Activated naive CD8-positive, alpha-beta T cell treated with anti-CD3 and anti-CD28 coated beads for 36 hours (primary cell): ENCODE measurements at regions not wholly inside any gene's neighbourhood (a gene's known extent, or its start where the extent isn't known, plus 50 kb on each side); places are given as distances from the start of the nearest gene placed in this dataset.

ENCODE experiments used
- DNase-seq: peaks from one replicate; pipeline ENCODE4 v3.0.0; 2021
- H3K27ac Mint-ChIP-seq: one replicate; pipeline ENCODE4 v1.8.0; 2022; ENCODE audit warnings: mild to moderate bottlenecking, moderate library complexity, mixed read lengths
- H3K27me3 Mint-ChIP-seq: one replicate; pipeline ENCODE4 v1.8.0; 2022; ENCODE audit warnings: mild to moderate bottlenecking, mixed read lengths
- H3K36me3 Mint-ChIP-seq: one replicate; pipeline ENCODE4 v1.8.0; 2021; ENCODE audit warnings: mild to moderate bottlenecking, mixed read lengths
- H3K4me1 Mint-ChIP-seq: one replicate; pipeline ENCODE4 v1.8.0; 2021; ENCODE audit warnings: mixed read lengths
- H3K4me3 Mint-ChIP-seq: one replicate; pipeline ENCODE4 v1.8.0; 2022; ENCODE audit warnings: mild to moderate bottlenecking, moderate library complexity, mixed read lengths
- H3K9me3 Mint-ChIP-seq: one replicate; pipeline ENCODE4 v1.8.0; 2022; ENCODE audit warnings: mixed read lengths

DNA sequence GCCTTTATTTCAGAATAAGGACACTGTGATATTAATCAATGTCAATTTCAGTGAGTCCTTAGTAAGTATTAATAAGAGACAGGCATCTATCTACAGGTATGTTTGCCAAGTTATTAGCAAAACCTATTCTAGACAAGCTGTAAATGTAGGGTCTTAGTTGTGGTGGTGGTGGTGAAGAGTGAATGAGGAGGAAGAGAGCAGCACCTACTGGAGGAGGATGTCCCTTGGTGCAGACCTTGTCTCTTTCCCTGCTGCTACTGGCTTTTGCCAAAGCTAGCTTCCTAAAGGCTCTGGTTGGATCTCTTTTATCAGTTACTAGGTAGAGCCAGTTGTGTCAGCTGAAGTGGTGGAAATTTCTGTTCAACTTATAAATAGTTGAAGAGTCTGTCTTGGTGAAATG, 304.8 kb upstream of the ATP2B1 start:
- DNase-seq = no peak
- Mint-ChIP-seq H3K27ac (no peak overlapping the region), H3K4me1 (no peaks in the 10 kb centered on the region), H3K27me3 (no peaks in the 10 kb centered on the region), H3K4me3 (no peak overlapping the region), H3K36me3 (no peaks in the 10 kb centered on the region), H3K9me3 (no peaks in the 10 kb centered on the region)

DNA sequence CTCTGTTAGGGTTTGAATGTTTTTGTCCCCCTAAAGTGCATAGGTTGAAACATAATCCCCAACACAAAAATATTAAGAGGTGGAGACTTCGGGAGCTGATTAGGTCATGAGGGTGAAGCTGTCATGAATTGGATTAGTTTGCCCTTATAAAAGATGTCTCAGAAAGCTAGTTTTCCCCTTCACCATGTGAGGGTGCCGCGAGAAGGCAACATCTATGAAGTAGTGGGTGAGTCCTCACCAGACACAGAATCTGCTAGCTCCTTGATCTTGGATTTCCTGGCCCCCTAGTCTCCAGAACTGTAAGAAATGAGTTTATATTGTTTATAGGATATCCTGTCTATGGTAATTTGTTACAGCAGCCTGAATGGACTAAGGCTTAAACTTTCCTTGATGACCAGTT, 301.5 kb upstream of the ATP2B1 start:
- Mint-ChIP-seq H3K27ac (no peak overlapping the region), H3K4me3 (no peak overlapping the region), H3K9me3 (no peaks in the 10 kb centered on the region), H3K36me3 (no peaks in the 10 kb centered on the region), H3K4me1 (no peaks in the 10 kb centered on the region), H3K27me3 (no peaks in the 10 kb centered on the region)
- DNase-seq = no peak

DNA sequence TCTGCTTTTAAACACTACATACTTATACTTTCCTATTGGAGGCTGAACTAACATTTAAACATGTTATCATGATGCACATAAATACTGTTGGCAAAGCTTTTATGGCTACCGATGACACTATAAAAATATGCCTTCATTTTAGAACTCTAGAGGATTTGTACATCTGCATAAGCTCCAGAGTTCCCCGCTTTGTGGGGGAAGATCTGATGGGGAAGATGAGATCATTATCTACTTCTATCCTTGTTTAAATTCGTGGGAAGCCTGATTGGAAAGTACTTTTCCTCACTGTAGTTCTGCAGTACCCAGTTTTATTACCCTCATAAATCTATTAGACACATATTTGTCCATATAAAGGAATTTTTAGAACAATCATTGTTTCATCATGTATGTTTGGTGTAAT, 299.6 kb upstream of the ATP2B1 start:
- DNase-seq = no peak
- H3K27ac Mint-ChIP-seq = no peak overlapping the region
- H3K4me3 Mint-ChIP-seq = no peak overlapping the region
- no peaks in the 10 kb centered on the region for H3K27me3 Mint-ChIP-seq
- no peaks in the 10 kb centered on the region for H3K36me3 Mint-ChIP-seq
- no peaks in the 10 kb centered on the region for H3K9me3 Mint-ChIP-seq
- no peaks in the 10 kb centered on the region for H3K4me1 Mint-ChIP-seq

DNA sequence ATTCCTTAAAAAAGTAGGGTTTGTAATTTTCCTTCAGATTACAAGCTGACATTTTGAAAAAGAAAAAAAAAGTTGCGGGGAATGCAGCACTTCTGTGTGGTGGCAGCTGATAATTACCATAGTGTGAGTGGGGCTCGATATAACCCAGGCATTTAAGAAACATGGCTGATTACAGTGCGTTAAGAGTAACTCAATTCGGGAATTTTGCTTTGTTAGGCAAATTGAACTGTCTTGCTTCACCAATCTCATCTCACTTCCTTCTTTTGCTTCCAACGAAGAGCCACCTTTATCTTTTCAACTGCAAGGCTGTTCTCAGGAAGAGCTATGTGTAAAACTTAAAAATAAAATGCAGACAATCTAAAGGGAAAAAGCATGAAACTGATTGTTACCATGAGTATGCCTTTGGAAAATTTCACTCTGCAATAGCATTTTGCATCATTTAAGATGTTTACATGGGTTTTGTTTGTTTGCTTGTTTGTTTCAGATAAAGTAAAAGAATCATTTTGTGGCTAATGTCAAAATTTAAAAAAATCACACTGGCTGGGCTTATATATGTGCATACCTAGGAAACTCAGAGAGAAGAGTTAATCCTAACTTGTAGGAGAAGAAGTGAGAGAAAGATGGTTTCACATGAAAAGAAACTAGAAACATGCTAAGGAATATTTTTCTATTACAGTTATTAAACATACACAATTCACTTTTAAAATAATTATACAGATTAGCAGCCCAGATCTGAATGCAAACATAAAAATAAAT, 295.9 kb upstream of the ATP2B1 start:
- no peak for DNase-seq
- Mint-ChIP-seq H3K4me1 (peaks cover 3% of the 10 kb centered on the region), H3K9me3 (no peaks in the 10 kb centered on the region), H3K4me3 (no peak overlapping the region), H3K36me3 (no peaks in the 10 kb centered on the region), H3K27me3 (no peaks in the 10 kb centered on the region), H3K27ac (no peak overlapping the region)

DNA sequence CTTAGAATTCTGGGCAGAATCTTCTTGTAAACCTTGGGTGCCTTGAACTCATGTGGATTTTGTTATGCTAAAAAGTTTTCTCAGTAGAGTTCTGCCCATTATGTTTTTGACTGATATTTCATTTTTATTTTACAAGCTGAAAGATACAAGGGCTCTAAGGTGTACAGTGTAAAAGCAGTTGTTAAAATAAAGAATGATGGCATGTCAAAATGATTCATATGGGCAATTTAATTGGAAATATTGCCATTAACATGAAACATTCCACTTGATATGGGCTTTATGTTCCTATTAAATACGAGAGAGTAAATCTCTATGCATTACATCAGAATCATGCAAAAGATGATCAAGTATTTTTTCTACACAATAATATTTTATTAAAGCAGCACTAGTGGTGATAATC, 295.1 kb upstream of the ATP2B1 start:
- Mint-ChIP-seq H3K27me3 (no peaks in the 10 kb centered on the region), H3K9me3 (no peaks in the 10 kb centered on the region), H3K27ac (no peak overlapping the region), H3K4me1 (peaks cover 5% of the 10 kb centered on the region), H3K36me3 (no peaks in the 10 kb centered on the region), H3K4me3 (no peak overlapping the region)
- no peak for DNase-seq

DNA sequence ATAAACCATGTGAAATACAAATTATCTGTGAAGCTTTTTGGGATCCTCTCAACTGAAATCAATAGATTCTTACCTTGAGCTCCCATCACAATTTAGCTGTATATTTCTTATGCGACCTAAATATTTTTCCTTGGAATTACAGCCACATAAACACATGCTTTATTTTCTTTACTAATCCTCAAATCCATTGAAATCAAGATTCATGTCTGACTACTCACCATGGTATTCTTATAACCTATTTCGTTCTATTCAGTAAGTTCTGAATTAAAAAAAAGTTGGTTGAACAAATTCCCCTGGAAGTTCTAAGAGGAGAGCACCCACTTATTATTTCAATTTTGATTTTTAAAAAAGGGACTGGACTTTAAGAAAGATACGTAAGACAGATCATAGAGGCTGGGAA, 292.1 kb upstream of the ATP2B1 start:
- Mint-ChIP-seq H3K9me3 (no peaks in the 10 kb centered on the region), H3K4me3 (no peak overlapping the region), H3K27ac (no peak overlapping the region), H3K4me1 (peaks cover 5% of the 10 kb centered on the region), H3K27me3 (no peaks in the 10 kb centered on the region), H3K36me3 (no peaks in the 10 kb centered on the region)
- DNase-seq = no peak

DNA sequence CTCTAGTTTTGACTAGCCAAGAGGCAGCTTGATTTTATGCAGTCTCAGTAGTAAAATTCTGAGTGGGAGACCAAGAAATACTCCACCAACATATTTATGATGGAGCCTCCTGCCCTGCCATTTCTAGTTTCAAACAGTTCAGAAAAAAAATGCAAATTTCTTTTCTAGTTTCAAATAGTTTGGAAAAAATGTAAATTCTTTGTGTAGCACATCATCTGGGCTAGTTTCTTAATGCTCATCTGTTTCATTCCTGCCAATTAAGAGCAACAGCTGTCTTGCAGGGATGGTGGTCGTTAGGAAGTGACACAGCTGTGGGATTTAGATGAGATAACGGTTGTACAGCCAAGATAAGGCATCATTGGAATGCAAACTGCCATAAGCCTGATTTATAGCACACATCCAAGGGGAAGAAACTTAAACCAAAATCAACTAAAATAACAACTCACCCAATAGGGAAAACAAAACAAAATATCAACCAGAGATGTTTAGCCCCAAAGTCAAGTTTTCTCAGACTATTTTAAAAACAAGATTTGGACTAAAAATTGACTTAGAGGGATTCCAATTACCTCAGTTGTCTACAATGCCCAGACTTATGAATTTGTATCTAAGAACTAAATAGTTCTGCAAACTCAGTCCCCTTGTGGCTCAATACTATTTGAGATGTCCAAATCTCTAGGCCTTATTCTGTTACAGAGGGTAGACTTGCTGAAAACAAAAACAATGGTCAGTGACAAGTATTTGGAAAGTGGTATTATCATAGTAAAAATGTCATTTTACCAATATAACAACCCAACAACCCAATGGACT, 291.3 kb upstream of the ATP2B1 start:
- Mint-ChIP-seq H3K9me3 (no peaks in the 10 kb centered on the region), H3K27ac (no peak overlapping the region), H3K4me1 (peaks cover 5% of the 10 kb centered on the region), H3K27me3 (no peaks in the 10 kb centered on the region), H3K4me3 (no peak overlapping the region), H3K36me3 (no peaks in the 10 kb centered on the region)
- no peak for DNase-seq

DNA sequence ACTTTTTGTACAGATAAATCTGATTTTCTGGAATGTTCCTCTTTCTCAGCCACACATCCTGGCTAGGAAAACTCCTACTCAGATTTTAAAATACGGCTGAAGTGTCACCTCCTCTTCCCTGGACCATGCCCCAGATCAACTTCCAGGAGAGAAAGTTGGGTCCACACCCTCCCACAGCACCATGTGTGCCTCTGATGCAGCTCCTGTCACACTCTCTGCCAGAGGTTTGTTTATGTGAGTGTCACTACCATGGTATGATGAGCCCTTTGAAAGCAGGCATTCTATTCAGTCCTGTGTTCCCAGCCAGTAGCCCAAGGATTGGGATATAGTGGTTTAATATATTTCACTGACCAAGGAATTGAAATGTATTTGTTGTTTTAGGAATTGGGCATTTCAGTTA, 287.2 kb upstream of the ATP2B1 start:
- Mint-ChIP-seq H3K27me3 (no peaks in the 10 kb centered on the region), H3K9me3 (no peaks in the 10 kb centered on the region), H3K4me3 (no peak overlapping the region), H3K27ac (no peak overlapping the region), H3K36me3 (no peaks in the 10 kb centered on the region), H3K4me1 (peaks cover 16% of the 10 kb centered on the region)
- no peak for DNase-seq

DNA sequence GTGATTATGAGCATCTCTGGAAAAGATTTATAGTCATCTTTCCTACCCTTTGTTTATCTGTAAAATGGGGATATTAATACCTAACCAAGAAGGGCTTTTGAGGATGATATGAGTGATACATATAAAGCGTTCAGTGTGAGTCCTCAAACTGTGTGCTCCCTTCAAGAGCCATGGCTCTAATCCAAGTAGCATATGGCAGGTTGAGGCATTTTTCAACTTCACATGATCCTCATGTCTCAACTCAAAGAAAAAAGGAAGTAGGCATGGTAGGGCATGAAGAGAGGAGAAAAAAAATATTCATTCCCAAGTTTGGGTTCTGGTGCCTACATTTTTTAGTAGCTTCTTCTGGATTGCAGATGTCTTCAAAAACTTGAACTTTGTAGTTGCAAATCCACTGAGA, 286.3 kb upstream of the ATP2B1 start:
- Mint-ChIP-seq H3K27ac (no peak overlapping the region), H3K4me1 (peaks cover 16% of the 10 kb centered on the region), H3K36me3 (no peaks in the 10 kb centered on the region), H3K27me3 (no peaks in the 10 kb centered on the region), H3K9me3 (no peaks in the 10 kb centered on the region), H3K4me3 (no peak overlapping the region)
- DNase-seq = no peak

DNA sequence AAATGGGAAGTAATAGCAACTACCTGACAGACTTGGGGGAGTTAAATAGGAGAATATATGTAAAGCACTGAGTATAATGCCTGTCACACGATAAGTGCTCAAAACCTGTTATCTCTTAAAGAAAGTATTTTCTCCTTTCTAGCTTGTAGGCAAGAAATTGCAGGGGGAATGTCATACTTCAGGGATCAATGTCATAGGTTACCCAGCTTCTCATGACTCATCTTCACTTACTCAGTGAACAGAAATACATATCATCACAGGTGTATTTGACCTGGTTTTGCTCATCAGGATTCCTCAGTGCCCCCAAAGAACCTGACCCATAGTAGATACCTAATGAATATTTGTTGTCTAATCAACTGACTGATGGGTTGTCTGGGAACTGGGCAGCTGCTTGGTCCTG, 285.0 kb upstream of the ATP2B1 start:
- no peak overlapping the region for H3K4me3 Mint-ChIP-seq
- H3K36me3 Mint-ChIP-seq = no peaks in the 10 kb centered on the region
- no peaks in the 10 kb centered on the region for H3K27me3 Mint-ChIP-seq
- H3K4me1 Mint-ChIP-seq = peaks cover 11% of the 10 kb centered on the region
- no peaks in the 10 kb centered on the region for H3K9me3 Mint-ChIP-seq
- no peak for DNase-seq
- no peak overlapping the region for H3K27ac Mint-ChIP-seq

DNA sequence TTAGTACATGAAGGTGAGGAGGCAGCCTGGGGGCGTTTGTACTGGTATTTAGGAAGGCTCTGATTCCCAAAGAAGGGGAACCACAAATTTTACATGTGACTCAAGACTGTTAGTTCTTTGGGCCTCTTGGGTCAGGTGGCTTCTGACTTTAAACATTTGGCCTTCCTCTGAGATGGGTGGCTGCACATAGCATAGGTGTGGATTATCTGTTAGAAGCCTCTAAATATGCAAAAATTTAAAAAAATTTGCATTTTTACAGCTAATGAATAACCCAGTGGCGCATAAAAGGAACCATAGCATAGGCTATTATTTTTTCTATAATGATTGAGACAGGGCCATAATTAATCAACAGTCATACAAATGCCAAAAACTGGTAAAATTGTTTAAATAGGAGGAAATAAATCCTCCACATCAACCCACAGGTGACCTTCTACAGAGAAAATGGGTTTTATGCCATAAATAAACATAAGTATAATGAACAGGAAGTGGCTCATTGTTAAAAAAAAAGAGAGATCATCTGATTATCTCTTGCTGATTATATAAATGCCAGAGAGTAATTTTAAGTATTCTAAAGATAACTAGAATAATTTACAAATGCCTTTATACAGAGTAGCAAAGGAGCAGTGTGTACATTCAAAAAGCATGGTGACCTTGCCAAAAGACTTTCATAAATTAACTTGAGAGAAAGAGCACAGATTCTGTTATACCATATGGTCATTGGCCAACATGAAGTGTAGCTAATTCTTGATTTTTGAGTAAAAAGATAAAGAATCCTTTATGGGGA, 284.2 kb upstream of the ATP2B1 start:
- Mint-ChIP-seq H3K36me3 (no peaks in the 10 kb centered on the region), H3K27ac (no peak overlapping the region), H3K4me1 (peaks cover 11% of the 10 kb centered on the region), H3K4me3 (no peak overlapping the region), H3K27me3 (no peaks in the 10 kb centered on the region), H3K9me3 (no peaks in the 10 kb centered on the region)
- no peak for DNase-seq

DNA sequence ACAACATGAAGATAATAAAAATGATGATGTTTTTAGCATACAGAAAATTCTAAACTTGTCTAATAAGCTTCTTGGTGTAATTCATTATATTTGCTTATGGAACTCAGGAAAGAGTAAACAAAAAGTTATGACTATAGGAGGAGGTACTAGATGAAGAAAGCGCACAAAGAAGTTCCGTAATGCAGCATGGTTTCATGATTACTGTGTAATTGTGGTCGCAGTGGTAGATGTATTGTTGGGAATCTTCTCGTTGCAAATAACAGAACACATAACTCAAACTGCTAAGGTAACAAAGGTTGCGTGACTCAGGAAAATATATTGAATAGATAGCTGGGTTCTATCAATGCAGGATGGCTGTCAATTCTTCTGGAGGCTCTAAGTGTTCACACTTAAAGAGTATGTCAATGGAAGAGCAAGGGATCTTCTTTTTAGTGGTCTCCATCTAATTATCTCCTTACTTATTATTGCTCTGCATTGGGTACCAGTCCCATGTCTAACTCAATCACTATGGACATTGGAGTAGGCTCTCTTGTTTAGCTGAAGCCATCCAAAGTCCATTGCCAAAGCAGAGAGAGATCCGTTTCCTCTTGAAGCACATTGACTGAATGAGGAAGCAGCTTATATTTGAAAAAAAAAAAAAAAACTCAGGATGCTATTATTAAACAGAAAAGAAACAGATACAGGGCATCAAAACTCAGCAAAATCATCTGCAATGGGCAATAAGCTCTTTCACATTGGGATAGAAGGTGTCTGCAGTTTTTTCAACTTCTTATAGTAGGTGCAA, 283.4 kb upstream of the ATP2B1 start:
- DNase-seq = no peak
- H3K4me3 Mint-ChIP-seq = no peak overlapping the region
- no peaks in the 10 kb centered on the region for H3K27me3 Mint-ChIP-seq
- no peaks in the 10 kb centered on the region for H3K36me3 Mint-ChIP-seq
- H3K27ac Mint-ChIP-seq = no peak overlapping the region
- no peaks in the 10 kb centered on the region for H3K9me3 Mint-ChIP-seq
- peaks cover 11% of the 10 kb centered on the region for H3K4me1 Mint-ChIP-seq

DNA sequence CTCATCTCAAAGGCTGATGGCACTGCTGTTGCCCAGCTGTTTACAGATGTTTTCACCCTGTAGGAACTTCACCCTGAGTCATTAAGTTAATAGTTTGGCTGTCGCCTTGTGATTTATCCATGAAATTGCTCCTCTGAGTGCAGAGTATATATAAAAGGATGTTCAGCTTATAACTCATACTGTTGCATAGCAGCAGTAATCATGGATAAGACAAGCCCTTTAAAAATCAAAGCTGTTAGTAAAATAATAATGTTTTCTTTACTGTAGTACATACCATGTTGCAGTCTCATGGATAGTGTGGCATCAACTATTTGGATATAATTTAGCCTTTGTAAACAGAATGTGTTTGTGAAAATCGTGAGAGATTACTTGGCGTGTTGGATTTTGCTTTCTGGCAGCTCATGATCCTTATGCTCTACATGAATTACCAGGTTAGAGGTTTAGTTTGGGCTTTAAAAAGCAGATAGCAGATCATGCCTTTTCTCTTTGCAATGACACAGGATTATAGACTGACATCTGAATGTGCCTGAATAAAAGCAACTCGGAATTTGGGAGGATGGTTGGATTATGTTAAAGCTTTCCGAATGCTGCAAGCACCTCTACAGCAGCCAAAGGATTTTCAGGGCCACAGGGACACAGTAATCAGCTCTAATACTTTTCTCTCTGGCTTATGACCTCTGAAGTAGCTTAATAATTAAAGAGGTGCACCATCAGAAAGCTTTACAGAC, 279.7 kb upstream of the ATP2B1 start:
- Mint-ChIP-seq H3K4me1 (peaks cover 8% of the 10 kb centered on the region), H3K36me3 (no peaks in the 10 kb centered on the region), H3K9me3 (no peaks in the 10 kb centered on the region), H3K27me3 (no peaks in the 10 kb centered on the region), H3K27ac (no peak overlapping the region), H3K4me3 (no peak overlapping the region)
- DNase-seq = no peak

DNA sequence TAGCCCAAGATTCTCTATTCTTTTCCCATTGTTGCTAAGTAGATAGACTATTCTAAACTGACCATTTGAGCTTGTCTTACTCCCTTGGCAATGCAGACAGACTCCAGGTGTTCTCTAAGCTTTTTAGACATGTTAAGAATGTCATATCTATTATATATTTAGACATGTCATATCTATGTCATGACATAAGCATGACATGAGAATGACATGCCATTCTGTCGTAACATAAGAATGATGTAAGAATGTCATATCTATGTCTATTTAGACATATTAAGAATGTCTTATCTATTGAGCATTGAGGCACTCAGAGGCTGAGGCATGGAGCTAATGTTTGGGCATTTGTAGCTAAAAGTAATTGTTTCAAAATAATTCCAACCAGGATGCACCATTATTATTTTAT, 277.3 kb upstream of the ATP2B1 start:
- Mint-ChIP-seq H3K4me3 (no peak overlapping the region), H3K4me1 (no peaks in the 10 kb centered on the region), H3K9me3 (no peaks in the 10 kb centered on the region), H3K27me3 (no peaks in the 10 kb centered on the region), H3K36me3 (no peaks in the 10 kb centered on the region), H3K27ac (no peak overlapping the region)
- no peak for DNase-seq
